ENCODE measurements at regions not wholly inside any gene's neighbourhood (a gene's known extent, or its start where the extent isn't known, plus 50 kb on each side); places are given as distances from the start of the nearest gene placed in this dataset.

GRCh38 chr3:153343988-153344782, 182.2 kb downstream of the RAP2B start:
- TF ChIP-seq, protein P1, sequence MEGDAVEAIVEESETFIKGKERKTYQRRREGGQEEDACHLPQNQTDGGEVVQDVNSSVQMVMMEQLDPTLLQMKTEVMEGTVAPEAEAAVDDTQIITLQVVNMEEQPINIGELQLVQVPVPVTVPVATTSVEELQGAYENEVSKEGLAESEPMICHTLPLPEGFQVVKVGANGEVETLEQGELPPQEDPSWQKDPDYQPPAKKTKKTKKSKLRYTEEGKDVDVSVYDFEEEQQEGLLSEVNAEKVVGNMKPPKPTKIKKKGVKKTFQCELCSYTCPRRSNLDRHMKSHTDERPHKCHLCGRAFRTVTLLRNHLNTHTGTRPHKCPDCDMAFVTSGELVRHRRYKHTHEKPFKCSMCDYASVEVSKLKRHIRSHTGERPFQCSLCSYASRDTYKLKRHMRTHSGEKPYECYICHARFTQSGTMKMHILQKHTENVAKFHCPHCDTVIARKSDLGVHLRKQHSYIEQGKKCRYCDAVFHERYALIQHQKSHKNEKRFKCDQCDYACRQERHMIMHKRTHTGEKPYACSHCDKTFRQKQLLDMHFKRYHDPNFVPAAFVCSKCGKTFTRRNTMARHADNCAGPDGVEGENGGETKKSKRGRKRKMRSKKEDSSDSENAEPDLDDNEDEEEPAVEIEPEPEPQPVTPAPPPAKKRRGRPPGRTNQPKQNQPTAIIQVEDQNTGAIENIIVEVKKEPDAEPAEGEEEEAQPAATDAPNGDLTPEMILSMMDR (IDR thresholded peaks at IDR 0.05): no peak
- H2AFZ ChIP-seq: no peak overlapping the region
- no peak overlapping the region for H3K4me3 ChIP-seq (ENCODE audit: low read depth, low read length)
- H3K36me3 ChIP-seq (ENCODE audit: control insufficient read depth, insufficient read depth, low read length): no peaks in the 10 kb centered on the region
- no peak overlapping the region for H3K27ac ChIP-seq
- no peaks in the 10 kb centered on the region for H3K9me3 ChIP-seq (ENCODE audit: control insufficient read depth, low read length)
- H3K27me3 ChIP-seq (ENCODE audit: control insufficient read depth, insufficient read depth, low read length): no peaks in the 10 kb centered on the region
- no peaks in the 10 kb centered on the region for H3K79me2 ChIP-seq
- H3K4me1 ChIP-seq: peaks cover under 1% of the 10 kb centered on the region
- H3K9ac ChIP-seq: no peak overlapping the region
- H3K4me2 ChIP-seq (ENCODE audit: low read length): no peak overlapping the region

GRCh38 chr3:153348457-153349107, 186.6 kb downstream of the RAP2B start:
- Histone ChIP-seq H3K9me3 (ENCODE audit: control insufficient read depth, low read length) (no peaks in the 10 kb centered on the region), H3K4me2 (ENCODE audit: low read length) (no peak overlapping the region), H3K79me2 (no peaks in the 10 kb centered on the region), H3K9ac (no peak overlapping the region), H3K27ac (no peak overlapping the region), H3K27me3 (ENCODE audit: control insufficient read depth, insufficient read depth, low read length) (no peaks in the 10 kb centered on the region), H3K36me3 (ENCODE audit: control insufficient read depth, insufficient read depth, low read length) (no peaks in the 10 kb centered on the region), H3K4me3 (ENCODE audit: low read depth, low read length) (no peak overlapping the region), H2AFZ (no peak overlapping the region), H3K4me1 (no peaks in the 10 kb centered on the region)
- TF ChIP-seq, protein P1 (IDR thresholded peaks at IDR 0.05): no peak

- no peak overlapping the region for H3K9ac ChIP-seq
Observed at GRCh38 chr3:153349108-153349499, 187.1 kb downstream of the RAP2B start.

GRCh38 chr3:153350420-153350819, 188.4 kb downstream of the RAP2B start:
- Histone ChIP-seq H3K4me2 (ENCODE audit: low read length) (no peak overlapping the region), H3K4me1 (no peaks in the 10 kb centered on the region), H2AFZ (no peak overlapping the region), H3K79me2 (no peaks in the 10 kb centered on the region), H3K27ac (no peak overlapping the region), H3K27me3 (ENCODE audit: control insufficient read depth, insufficient read depth, low read length) (no peaks in the 10 kb centered on the region), H3K4me3 (ENCODE audit: low read depth, low read length) (no peak overlapping the region), H3K9ac (no peak overlapping the region), H3K36me3 (ENCODE audit: control insufficient read depth, insufficient read depth, low read length) (no peaks in the 10 kb centered on the region), H3K9me3 (ENCODE audit: control insufficient read depth, low read length) (no peaks in the 10 kb centered on the region)
- TF ChIP-seq, protein P1 (IDR thresholded peaks at IDR 0.05): no peak

More at GRCh38 chr3:153349108-153349499, 187.1 kb downstream of the RAP2B start:
- Histone ChIP-seq H3K9me3 (ENCODE audit: control insufficient read depth, low read length) (no peaks in the 10 kb centered on the region), H3K4me2 (ENCODE audit: low read length) (no peak overlapping the region), H3K4me1 (no peaks in the 10 kb centered on the region), H3K4me3 (ENCODE audit: low read depth, low read length) (no peak overlapping the region), H3K27me3 (ENCODE audit: control insufficient read depth, insufficient read depth, low read length) (no peaks in the 10 kb centered on the region), H3K27ac (no peak overlapping the region), H3K36me3 (ENCODE audit: control insufficient read depth, insufficient read depth, low read length) (no peaks in the 10 kb centered on the region), H3K79me2 (no peaks in the 10 kb centered on the region), H2AFZ (no peak overlapping the region)
- TF ChIP-seq, protein P1 (IDR thresholded peaks at IDR 0.05): no peak

All from parathyroid adenoma (tissue), 2 donors.